Nephron progenitor cell (in vitro differentiated cells): ENCODE measurements at regions not wholly inside any gene's neighbourhood (a gene's known extent, or its start where the extent isn't known, plus 50 kb on each side); places are given as distances from the start of the nearest gene placed in this dataset.

Source experiments
- DNase-seq: peaks from one replicate; pipeline ENCODE4 v3.0.0; 2021
- H3K27ac Mint-ChIP-seq: 2 replicates; pipeline ENCODE4 v1.8.0; 2021; ENCODE audit warnings: mild to moderate bottlenecking, moderate library complexity, mixed read lengths
- H3K27me3 Mint-ChIP-seq: 2 replicates; pipeline ENCODE4 v1.8.0; 2021; ENCODE audit warnings: mild to moderate bottlenecking, low read depth, mixed read lengths; ENCODE audit not compliant: poor library complexity
- H3K36me3 Mint-ChIP-seq: 2 replicates; pipeline ENCODE4 v1.8.0; 2021; ENCODE audit warnings: low read depth, mixed read lengths
- H3K4me1 Mint-ChIP-seq: 2 replicates; pipeline ENCODE4 v1.8.0; 2021; ENCODE audit warnings: mixed read lengths
- H3K4me3 Mint-ChIP-seq: 2 replicates; pipeline ENCODE4 v1.8.0; 2021; ENCODE audit warnings: mild to moderate bottlenecking, moderate library complexity, mixed read lengths
- H3K9me3 Mint-ChIP-seq: 2 replicates; pipeline ENCODE4 v1.8.0; 2021; ENCODE audit warnings: mild to moderate bottlenecking, moderate library complexity, mixed read lengths
- CTCF ChIP-seq: fragments of 200-600 bp; sonication (generic); IDR thresholded peaks from 2 replicates; pipeline ENCODE4 v1.5.0; 2021; ENCODE audit warnings: antibody characterized with exemption

DNA sequence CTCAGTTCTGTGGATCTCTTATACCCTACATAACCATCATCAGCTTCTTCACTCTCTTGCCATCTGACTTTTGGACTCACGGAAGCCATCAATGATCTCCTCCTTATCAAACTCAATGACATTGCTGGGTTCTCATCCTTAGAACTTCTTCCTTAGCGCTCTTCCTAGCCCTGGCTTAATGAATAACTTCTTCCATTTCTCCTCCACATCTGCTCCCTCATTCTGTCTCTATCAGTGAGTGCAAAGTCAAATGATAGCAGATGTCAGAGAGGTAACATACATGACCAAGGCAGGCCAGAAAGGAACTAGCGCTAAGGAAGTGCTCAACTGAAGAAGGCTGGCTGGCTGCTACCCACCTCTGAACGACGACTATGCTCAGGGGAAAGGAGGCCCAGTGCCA is 449.8 kb downstream of the COG6 start:
- Mint-ChIP-seq H3K4me1 (peaks cover 21% of the 10 kb centered on the region), H3K9me3 (peaks cover 2% of the 10 kb centered on the region), H3K4me3 (no peak overlapping the region), H3K36me3 (peaks cover 2% of the 10 kb centered on the region), H3K27ac (no peak overlapping the region), H3K27me3 (peaks cover 13% of the 10 kb centered on the region)
- no peak for DNase-seq
- TF ChIP-seq CTCF: no peak

DNA sequence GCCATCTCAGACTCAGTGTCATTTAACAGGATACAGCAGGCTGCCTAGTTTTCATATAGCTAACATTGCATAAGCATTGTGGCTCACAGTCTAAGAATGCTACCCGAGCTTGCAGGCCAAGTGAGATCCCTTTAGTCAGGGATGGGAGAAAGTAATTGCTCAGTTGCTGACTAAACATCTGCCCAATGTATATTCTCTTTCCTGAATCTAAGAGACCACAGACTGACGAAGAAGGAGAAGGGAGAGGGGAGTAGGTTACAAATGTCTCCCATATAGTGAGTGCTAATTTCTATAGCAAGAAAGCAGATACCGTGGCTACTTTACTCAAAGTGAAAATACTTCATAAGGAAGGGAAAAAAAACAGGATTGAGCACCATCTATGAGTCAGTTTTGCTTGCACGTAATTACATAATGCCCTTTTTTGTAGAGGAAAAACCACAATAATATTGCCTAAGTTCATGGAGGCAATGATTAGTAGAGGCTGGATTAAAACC is 453.9 kb downstream of the COG6 start:
- Mint-ChIP-seq H3K4me3 (no peak overlapping the region), H3K4me1 (no peaks in the 10 kb centered on the region), H3K27me3 (peaks cover 16% of the 10 kb centered on the region), H3K27ac (no peak overlapping the region), H3K36me3 (no peaks in the 10 kb centered on the region), H3K9me3 (no peaks in the 10 kb centered on the region)
- no peak for TF ChIP-seq CTCF
- no peak for DNase-seq

DNA sequence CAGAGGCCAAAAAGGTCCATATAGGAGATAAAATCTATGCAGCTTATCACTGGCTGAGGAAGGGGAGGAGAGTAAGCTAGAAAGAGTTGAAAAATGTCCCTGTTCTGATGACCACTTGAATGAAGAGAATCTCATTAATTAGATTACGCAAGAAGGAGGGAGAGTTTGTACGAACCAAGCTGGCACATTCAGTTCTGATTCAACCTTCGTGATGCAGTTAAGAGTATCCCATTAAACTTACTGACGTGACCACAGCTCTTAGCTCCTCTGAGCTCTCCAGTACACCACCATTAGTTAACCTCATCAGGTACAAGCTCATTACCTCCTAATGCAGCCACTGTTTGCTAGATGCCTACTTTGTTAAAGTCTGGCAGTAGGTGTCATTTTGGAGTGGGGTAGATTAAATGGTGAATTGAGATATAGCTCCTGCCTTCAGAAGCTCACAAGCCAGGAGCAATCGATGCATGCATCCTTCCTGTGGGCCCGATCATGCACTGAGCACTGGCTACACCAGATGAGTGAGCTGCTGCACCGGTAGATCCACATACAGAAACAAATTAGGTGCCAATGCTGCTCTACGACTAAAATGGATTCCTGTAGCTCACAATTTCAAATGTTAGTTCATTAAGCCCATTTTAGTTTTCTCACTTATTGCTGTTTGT is 458.3 kb downstream of the COG6 start:
- DNase-seq: no peak
- no peak overlapping the region for H3K27ac Mint-ChIP-seq
- no peak for TF ChIP-seq CTCF
- H3K4me1 Mint-ChIP-seq: peaks cover 31% of the 10 kb centered on the region
- H3K36me3 Mint-ChIP-seq: no peaks in the 10 kb centered on the region
- H3K9me3 Mint-ChIP-seq: no peaks in the 10 kb centered on the region
- H3K27me3 Mint-ChIP-seq: peaks cover 8% of the 10 kb centered on the region
- H3K4me3 Mint-ChIP-seq: no peak overlapping the region

GRCh38 chr13:40114305-40114896 is 458.9 kb downstream of the COG6 start:
- no peak for DNase-seq
- Mint-ChIP-seq H3K27ac (no peak overlapping the region), H3K4me3 (no peak overlapping the region), H3K36me3 (no peaks in the 10 kb centered on the region), H3K4me1 (peaks cover 31% of the 10 kb centered on the region), H3K9me3 (no peaks in the 10 kb centered on the region), H3K27me3 (peaks cover 8% of the 10 kb centered on the region)
- no peak for TF ChIP-seq CTCF

GRCh38 chr13:40115426-40115825 is 460.0 kb downstream of the COG6 start:
- no peaks in the 10 kb centered on the region for H3K36me3 Mint-ChIP-seq
- H3K9me3 Mint-ChIP-seq: peaks cover 5% of the 10 kb centered on the region
- no peak for DNase-seq
- peaks cover 31% of the 10 kb centered on the region for H3K4me1 Mint-ChIP-seq
- H3K27ac Mint-ChIP-seq: peak overlapping the region; percentile 49
- no peak for TF ChIP-seq CTCF
- peaks cover 8% of the 10 kb centered on the region for H3K27me3 Mint-ChIP-seq
- H3K4me3 Mint-ChIP-seq: no peak overlapping the region

GRCh38 chr13:40116008-40116407 is 460.5 kb downstream of the COG6 start:
- no peak for DNase-seq
- Mint-ChIP-seq H3K36me3 (no peaks in the 10 kb centered on the region), H3K4me3 (no peak overlapping the region), H3K9me3 (peaks cover 5% of the 10 kb centered on the region), H3K27me3 (peaks cover 8% of the 10 kb centered on the region), H3K4me1 (peaks cover 31% of the 10 kb centered on the region), H3K27ac (peak overlapping the region; percentile 49)
- TF ChIP-seq CTCF: no peak
